SK-N-SH treated with all-trans-retinoic acid at 6 μM for 48 hours (cell line): ENCODE measurements at regions not wholly inside any gene's neighbourhood (a gene's known extent, or its start where the extent isn't known, plus 50 kb on each side); places are given as distances from the start of the nearest gene placed in this dataset.

Experiments used
- ATAC-seq: fragments of 200-7000 bp; cut with Tn5 transposase; 3 replicates; pipeline ENCODE4 v1.9.1; 2020; ENCODE audit warnings: mild to moderate bottlenecking, moderate library complexity
- ARNTL ChIP-seq: fragments of 450-650 bp; formaldehyde crosslinking; IDR thresholded peaks from 2 replicates; pipeline ENCODE4 v1.5.0; 2020; ENCODE audit warnings: low read depth, mild to moderate bottlenecking, moderate library complexity, borderline replicate concordance
- BACH2 ChIP-seq: fragments of 250-450 bp; sonication (Bioruptor Pico); IDR thresholded peaks from 2 replicates; pipeline ENCODE4 v1.9.0; 2021; ENCODE audit warnings: mild to moderate bottlenecking, borderline replicate concordance
- CSDC2 ChIP-seq: fragments of 250-450 bp; sonication (Bioruptor Pico); IDR thresholded peaks from 2 replicates; pipeline ENCODE4 v1.5.0; 2020; ENCODE audit warnings: mild to moderate bottlenecking, moderate library complexity
- ESRRG ChIP-seq: fragments of 250-450 bp; sonication (Bioruptor Pico); IDR thresholded peaks from 2 replicates; pipeline ENCODE4 v1.6.1; 2021; ENCODE audit warnings: mild to moderate bottlenecking
- GLIS3 ChIP-seq: fragments of 250-450 bp; sonication (Bioruptor Pico); IDR thresholded peaks from 2 replicates; pipeline ENCODE4 v1.5.0; 2020; ENCODE audit warnings: mild to moderate bottlenecking, moderate library complexity
- ISL1 ChIP-seq: fragments of 250-450 bp; sonication (Bioruptor Pico); IDR thresholded peaks from 2 replicates; pipeline ENCODE4 v2.1.2; 2022; ENCODE audit warnings: mild to moderate bottlenecking, moderate library complexity
- OSR1 ChIP-seq: fragments of 250-450 bp; sonication (Bioruptor Pico); IDR thresholded peaks from 2 replicates; pipeline ENCODE4 v1.8.0; 2022; ENCODE audit warnings: moderate library complexity, mild to moderate bottlenecking, inconsistent platforms
- PPARA ChIP-seq: fragments of 250-450 bp; sonication (Bioruptor Pico); IDR thresholded peaks from 2 replicates; pipeline ENCODE4 v1.5.0; 2020; ENCODE audit warnings: mild to moderate bottlenecking, borderline replicate concordance
- RARB ChIP-seq: fragments of 250-450 bp; sonication (Bioruptor Pico); IDR thresholded peaks from 2 replicates; pipeline ENCODE4 v1.8.0; 2021; ENCODE audit warnings: mild to moderate bottlenecking, moderate library complexity
- SNAI2 ChIP-seq: fragments of 250-450 bp; sonication (Bioruptor Pico); IDR thresholded peaks from 2 replicates; pipeline ENCODE4 v1.5.0; 2020; ENCODE audit warnings: mild to moderate bottlenecking, moderate library complexity
- TCF4 ChIP-seq: fragments of 250-450 bp; sonication (Bioruptor Pico); IDR thresholded peaks from 2 replicates; pipeline ENCODE4 v1.8.0; 2021; ENCODE audit warnings: mild to moderate bottlenecking, moderate library complexity, borderline replicate concordance
- TOX ChIP-seq: fragments of 250-450 bp; sonication (Bioruptor Pico); IDR thresholded peaks from 2 replicates; pipeline ENCODE4 v1.8.0; 2021; ENCODE audit warnings: mild to moderate bottlenecking, moderate library complexity, borderline replicate concordance
- ZC3H10 ChIP-seq: fragments of 250-450 bp; sonication (Bioruptor Pico); IDR thresholded peaks from 2 replicates; pipeline ENCODE4 v1.5.1; 2021; ENCODE audit warnings: mild to moderate bottlenecking, moderate library complexity
- ZFP30 ChIP-seq: fragments of 450-650 bp; formaldehyde crosslinking; IDR thresholded peaks from 2 replicates; pipeline ENCODE4 v1.5.0; 2022; ENCODE audit warnings: mild to moderate bottlenecking, moderate library complexity
- ZNF565 ChIP-seq: fragments of 450-650 bp; formaldehyde crosslinking; conservative IDR thresholded peaks from 2 replicates; pipeline ENCODE4 v1.5.0; 2020; ENCODE audit warnings: low read depth, mild to moderate bottlenecking, moderate library complexity
- ZNF70 ChIP-seq: fragments of 450-650 bp; formaldehyde crosslinking; IDR thresholded peaks from 2 replicates; pipeline ENCODE4 v1.5.0; 2020; ENCODE audit warnings: mild to moderate bottlenecking, moderate library complexity
- ZNF8 ChIP-seq: fragments of 450-650 bp; formaldehyde crosslinking; IDR thresholded peaks from 2 replicates; pipeline ENCODE4 v1.5.0; 2020; ENCODE audit warnings: mild to moderate bottlenecking, moderate library complexity
- TF ChIP-seq, protein P1 (sequence below): fragments of 250-450 bp; sonication (Bioruptor Pico); IDR thresholded peaks from 2 replicates; pipeline ENCODE4 v1.8.0; 2020; ENCODE audit warnings: mild to moderate bottlenecking, moderate library complexity, borderline replicate concordance
- TF ChIP-seq, protein P2 (sequence below): fragments of 250-450 bp; sonication (Bioruptor Pico); IDR thresholded peaks from 2 replicates; pipeline ENCODE4 v1.5.1; 2020; ENCODE audit warnings: low read depth, mild to moderate bottlenecking, moderate library complexity
- TF ChIP-seq, protein P3 (sequence below): fragments of 250-450 bp; sonication (Bioruptor Pico); IDR thresholded peaks from 2 replicates; pipeline ENCODE4 v1.5.1; 2021; ENCODE audit warnings: mild to moderate bottlenecking, moderate library complexity
- TF ChIP-seq, protein P4 (sequence below): fragments of 250-450 bp; sonication (Bioruptor Pico); IDR thresholded peaks from 2 replicates; pipeline ENCODE4 v1.5.0; 2020; ENCODE audit warnings: mild to moderate bottlenecking, moderate library complexity
- TF ChIP-seq, protein P5 (sequence below): fragments of 250-450 bp; sonication (Bioruptor Pico); IDR thresholded peaks from 2 replicates; pipeline ENCODE4 v1.8.0; 2021; ENCODE audit warnings: low read depth, mild to moderate bottlenecking, moderate library complexity, borderline replicate concordance

DNA sequence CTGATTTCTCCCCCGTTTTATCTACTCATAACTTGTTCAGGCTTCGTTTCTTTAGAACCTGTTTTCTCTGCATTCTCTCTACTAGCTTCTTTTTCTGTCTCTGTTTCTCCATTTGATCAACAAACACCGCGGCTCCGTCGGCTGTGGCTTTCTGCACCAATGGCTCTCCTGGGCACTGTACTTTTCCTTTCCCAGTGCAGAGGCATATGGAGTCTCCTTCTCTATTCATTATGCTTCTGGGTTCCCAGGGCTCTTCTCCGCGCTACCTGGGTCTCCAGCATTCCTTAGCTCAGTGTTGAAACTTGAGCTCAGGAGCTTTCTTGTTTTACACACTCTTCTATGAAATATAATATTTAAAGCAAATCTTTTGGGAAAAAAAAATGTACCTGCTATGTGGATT, 196.6 kb upstream of the SOX11 start:
- TF ChIP-seq SNAI2 (no peak), ISL1 (CRISPR knock-in tag) (no peak), OSR1 (CRISPR knock-in tag) (no peak), ARNTL (CRISPR knock-in tag) (no peak), TOX (CRISPR knock-in tag) (no peak), GLIS3 (CRISPR knock-in tag) (no peak), PPARA (CRISPR knock-in tag) (no peak), CSDC2 (no peak), ZC3H10 (CRISPR knock-in tag) (no peak), ZNF8 (CRISPR knock-in tag) (no peak)
- TF ChIP-seq, protein P1, sequence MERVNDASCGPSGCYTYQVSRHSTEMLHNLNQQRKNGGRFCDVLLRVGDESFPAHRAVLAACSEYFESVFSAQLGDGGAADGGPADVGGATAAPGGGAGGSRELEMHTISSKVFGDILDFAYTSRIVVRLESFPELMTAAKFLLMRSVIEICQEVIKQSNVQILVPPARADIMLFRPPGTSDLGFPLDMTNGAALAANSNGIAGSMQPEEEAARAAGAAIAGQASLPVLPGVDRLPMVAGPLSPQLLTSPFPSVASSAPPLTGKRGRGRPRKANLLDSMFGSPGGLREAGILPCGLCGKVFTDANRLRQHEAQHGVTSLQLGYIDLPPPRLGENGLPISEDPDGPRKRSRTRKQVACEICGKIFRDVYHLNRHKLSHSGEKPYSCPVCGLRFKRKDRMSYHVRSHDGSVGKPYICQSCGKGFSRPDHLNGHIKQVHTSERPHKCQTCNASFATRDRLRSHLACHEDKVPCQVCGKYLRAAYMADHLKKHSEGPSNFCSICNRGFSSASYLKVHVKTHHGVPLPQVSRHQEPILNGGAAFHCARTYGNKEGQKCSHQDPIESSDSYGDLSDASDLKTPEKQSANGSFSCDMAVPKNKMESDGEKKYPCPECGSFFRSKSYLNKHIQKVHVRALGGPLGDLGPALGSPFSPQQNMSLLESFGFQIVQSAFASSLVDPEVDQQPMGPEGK = no peak
- no peak for ATAC-seq

DNA sequence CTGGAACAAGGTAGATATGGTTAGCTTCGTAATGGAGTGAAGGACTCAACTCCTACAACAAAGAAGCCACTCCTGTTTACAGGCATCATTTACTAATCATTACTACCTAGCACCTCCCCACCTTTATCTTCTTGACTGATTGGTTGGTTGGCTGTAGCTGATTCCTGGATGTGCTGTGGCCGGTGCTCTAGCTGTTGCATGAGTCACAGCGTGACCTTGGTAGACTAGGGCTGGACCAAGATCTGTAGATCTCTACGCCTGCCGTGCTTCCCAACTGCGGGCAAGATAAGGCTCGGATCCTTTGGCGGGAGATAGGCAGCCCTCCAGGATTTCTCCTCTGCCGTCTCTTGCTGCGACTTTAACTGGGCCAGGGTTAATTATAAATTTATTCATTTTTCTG, 194.3 kb upstream of the SOX11 start:
- ATAC-seq = no peak
- no peak for TF ChIP-seq BACH2 (CRISPR knock-in tag)
- no peak for TF ChIP-seq ZC3H10 (CRISPR knock-in tag)
- TF ChIP-seq OSR1 (CRISPR knock-in tag) = no peak
- no peak for TF ChIP-seq ZNF70 (CRISPR knock-in tag)
- no peak for TF ChIP-seq RARB (CRISPR knock-in tag)
- no peak for TF ChIP-seq GLIS3 (CRISPR knock-in tag)
- TF ChIP-seq, protein P2, sequence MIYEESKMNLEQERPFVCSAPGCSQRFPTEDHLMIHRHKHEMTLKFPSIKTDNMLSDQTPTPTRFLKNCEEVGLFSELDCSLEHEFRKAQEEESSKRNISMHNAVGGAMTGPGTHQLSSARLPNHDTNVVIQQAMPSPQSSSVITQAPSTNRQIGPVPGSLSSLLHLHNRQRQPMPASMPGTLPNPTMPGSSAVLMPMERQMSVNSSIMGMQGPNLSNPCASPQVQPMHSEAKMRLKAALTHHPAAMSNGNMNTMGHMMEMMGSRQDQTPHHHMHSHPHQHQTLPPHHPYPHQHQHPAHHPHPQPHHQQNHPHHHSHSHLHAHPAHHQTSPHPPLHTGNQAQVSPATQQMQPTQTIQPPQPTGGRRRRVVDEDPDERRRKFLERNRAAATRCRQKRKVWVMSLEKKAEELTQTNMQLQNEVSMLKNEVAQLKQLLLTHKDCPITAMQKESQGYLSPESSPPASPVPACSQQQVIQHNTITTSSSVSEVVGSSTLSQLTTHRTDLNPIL (CRISPR knock-in tag) = no peak
- TF ChIP-seq PPARA (CRISPR knock-in tag) = no peak
- TF ChIP-seq, protein P3, sequence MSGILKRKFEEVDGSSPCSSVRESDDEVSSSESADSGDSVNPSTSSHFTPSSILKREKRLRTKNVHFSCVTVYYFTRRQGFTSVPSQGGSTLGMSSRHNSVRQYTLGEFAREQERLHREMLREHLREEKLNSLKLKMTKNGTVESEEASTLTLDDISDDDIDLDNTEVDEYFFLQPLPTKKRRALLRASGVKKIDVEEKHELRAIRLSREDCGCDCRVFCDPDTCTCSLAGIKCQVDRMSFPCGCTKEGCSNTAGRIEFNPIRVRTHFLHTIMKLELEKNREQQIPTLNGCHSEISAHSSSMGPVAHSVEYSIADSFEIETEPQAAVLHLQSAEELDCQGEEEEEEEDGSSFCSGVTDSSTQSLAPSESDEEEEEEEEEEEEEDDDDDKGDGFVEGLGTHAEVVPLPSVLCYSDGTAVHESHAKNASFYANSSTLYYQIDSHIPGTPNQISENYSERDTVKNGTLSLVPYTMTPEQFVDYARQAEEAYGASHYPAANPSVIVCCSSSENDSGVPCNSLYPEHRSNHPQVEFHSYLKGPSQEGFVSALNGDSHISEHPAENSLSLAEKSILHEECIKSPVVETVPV = no peak
- TF ChIP-seq, protein P4, sequence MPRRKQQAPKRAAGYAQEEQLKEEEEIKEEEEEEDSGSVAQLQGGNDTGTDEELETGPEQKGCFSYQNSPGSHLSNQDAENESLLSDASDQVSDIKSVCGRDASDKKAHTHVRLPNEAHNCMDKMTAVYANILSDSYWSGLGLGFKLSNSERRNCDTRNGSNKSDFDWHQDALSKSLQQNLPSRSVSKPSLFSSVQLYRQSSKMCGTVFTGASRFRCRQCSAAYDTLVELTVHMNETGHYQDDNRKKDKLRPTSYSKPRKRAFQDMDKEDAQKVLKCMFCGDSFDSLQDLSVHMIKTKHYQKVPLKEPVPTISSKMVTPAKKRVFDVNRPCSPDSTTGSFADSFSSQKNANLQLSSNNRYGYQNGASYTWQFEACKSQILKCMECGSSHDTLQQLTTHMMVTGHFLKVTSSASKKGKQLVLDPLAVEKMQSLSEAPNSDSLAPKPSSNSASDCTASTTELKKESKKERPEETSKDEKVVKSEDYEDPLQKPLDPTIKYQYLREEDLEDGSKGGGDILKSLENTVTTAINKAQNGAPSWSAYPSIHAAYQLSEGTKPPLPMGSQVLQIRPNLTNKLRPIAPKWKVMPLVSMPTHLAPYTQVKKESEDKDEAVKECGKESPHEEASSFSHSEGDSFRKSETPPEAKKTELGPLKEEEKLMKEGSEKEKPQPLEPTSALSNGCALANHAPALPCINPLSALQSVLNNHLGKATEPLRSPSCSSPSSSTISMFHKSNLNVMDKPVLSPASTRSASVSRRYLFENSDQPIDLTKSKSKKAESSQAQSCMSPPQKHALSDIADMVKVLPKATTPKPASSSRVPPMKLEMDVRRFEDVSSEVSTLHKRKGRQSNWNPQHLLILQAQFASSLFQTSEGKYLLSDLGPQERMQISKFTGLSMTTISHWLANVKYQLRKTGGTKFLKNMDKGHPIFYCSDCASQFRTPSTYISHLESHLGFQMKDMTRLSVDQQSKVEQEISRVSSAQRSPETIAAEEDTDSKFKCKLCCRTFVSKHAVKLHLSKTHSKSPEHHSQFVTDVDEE = no peak
- TF ChIP-seq ESRRG = no peak
- TF ChIP-seq ZNF8 (CRISPR knock-in tag) = no peak
- no peak for TF ChIP-seq ISL1 (CRISPR knock-in tag)
- TF ChIP-seq SNAI2 = no peak

DNA sequence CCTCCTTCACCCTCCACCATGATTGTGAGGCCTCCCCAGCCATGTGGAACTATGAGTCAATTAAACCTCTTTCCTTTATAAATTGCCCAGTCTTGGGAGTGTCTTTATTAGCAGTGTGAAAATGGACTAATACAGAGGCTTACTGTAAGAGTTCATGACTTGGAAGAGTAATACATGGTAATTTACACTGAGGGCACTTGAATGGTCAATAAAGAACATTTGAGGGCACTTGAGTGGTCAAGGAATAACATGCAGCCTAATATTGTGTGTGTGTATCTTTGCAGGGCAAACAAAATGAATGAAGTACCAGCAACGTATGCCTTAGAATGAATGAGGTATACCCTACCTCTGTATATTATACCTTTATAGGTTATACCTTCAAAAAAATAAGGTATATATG, 190.4 kb upstream of the SOX11 start:
- no peak for TF ChIP-seq TOX (CRISPR knock-in tag)
- TF ChIP-seq, protein P3 = no peak
- no peak for TF ChIP-seq SNAI2
- TF ChIP-seq GLIS3 (CRISPR knock-in tag) = no peak
- no peak for TF ChIP-seq PPARA (CRISPR knock-in tag)
- no peak for TF ChIP-seq ZFP30 (CRISPR knock-in tag)
- TF ChIP-seq, protein P5, sequence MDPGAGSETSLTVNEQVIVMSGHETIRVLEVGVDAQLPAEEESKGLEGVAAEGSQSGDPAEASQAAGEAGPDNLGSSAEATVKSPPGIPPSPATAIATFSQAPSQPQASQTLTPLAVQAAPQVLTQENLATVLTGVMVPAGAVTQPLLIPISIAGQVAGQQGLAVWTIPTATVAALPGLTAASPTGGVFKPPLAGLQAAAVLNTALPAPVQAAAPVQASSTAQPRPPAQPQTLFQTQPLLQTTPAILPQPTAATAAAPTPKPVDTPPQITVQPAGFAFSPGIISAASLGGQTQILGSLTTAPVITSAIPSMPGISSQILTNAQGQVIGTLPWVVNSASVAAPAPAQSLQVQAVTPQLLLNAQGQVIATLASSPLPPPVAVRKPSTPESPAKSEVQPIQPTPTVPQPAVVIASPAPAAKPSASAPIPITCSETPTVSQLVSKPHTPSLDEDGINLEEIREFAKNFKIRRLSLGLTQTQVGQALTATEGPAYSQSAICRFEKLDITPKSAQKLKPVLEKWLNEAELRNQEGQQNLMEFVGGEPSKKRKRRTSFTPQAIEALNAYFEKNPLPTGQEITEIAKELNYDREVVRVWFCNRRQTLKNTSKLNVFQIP (CRISPR knock-in tag) = no peak
- no peak for TF ChIP-seq CSDC2
- no peak for TF ChIP-seq ZNF565 (CRISPR knock-in tag)
- TF ChIP-seq ARNTL (CRISPR knock-in tag) = no peak
- TF ChIP-seq RARB (CRISPR knock-in tag) = no peak
- TF ChIP-seq TCF4 (CRISPR knock-in tag) = no peak
- no peak for TF ChIP-seq BACH2 (CRISPR knock-in tag)
- TF ChIP-seq ISL1 (CRISPR knock-in tag) = no peak
- TF ChIP-seq, all 23 proteins: peak for 0
- ATAC-seq = no peak
